GM12878 (cell line): ENCODE measurements at regions not wholly inside any gene's neighbourhood (a gene's known extent, or its start where the extent isn't known, plus 50 kb on each side); places are given as distances from the start of the nearest gene placed in this dataset.
A peak's percentile ranks its signal among the peaks of the same experiment; 100 is the strongest.

Experiments used
- ATAC-seq: fragments of 200-7000 bp; cut with Tn5 transposase; 3 replicates; pipeline ENCODE4 v1.9.1; 2020; ENCODE audit warnings: mild to moderate bottlenecking, moderate library complexity
- BruUV-seq: library from RNA; stranded (reverse); fragments of 400-500 nt; replicated peaks from 2 replicates; lab custom pipeline; 2021; lab: Mats Ljungman, UMichigan
- CTCF ChIA-PET: fragments of 300-600 bp; sonication (Branson Sonifier 250); formaldehyde crosslinking; extraction: SDS; loops from one replicate; lab custom pipeline; 2021; ENCODE audit warnings: inconsistent platforms; lab: Yijun Ruan, JAX
- POLR2A ChIA-PET: fragments of 350-600 bp; formaldehyde crosslinking; extraction: SDS; loops from one replicate; lab custom pipeline; 2021; ENCODE audit warnings: inconsistent platforms; lab: Charles Lee
- RAD21 ChIA-PET: fragments of 300-600 bp; sonication (Branson Sonifier 250); formaldehyde crosslinking; loops from one replicate; lab custom pipeline; 2023; ENCODE audit warnings: antibody characterized with exemption; ENCODE audit not compliant: unreplicated experiment; lab: Charles Lee
- SMC1A ChIA-PET: fragments of 300-600 bp; sonication (Branson Sonifier 250); formaldehyde crosslinking; loops from one replicate; lab custom pipeline; 2023; ENCODE audit not compliant: unreplicated experiment, uncharacterized antibody; lab: Charles Lee
- DNase-seq: peaks from one replicate; pipeline ENCODE4 v3.0.0-alpha.2; 2011; ENCODE audit warnings: low read depth, low spot score
- FAIRE-seq: peaks from 3 replicates; lab custom pipeline; 2011; peaks lifted over from hg19 to GRCh38; lab: Jason Lieb, UNC
- H2AFZ ChIP-seq: 2 replicates; pipeline ENCODE4 v1.6.0; 2011; ENCODE audit warnings: low read depth, low read length, control low read depth; ENCODE audit not compliant: control insufficient read depth
- H3K27ac ChIP-seq: 2 replicates; pipeline ENCODE4 v1.5.1; 2011; ENCODE audit warnings: control low read depth; ENCODE audit not compliant: control insufficient read depth, insufficient read depth
- H3K27me3 ChIP-seq, 2 experiments: replicated peaks in 1 of 2; 2 replicates each; pipeline versions ENCODE4 v1.6.0 to v1.6.1; 2011; ENCODE audit warnings: low read length in 1 of 2; ENCODE audit not compliant: control insufficient read depth in 2 of 2, insufficient read depth in 2 of 2
- H3K36me3 ChIP-seq, 2 experiments: 2 replicates each; pipeline ENCODE4 v1.5.1; 2011; ENCODE audit warnings: low read length in 1 of 2; ENCODE audit not compliant: control insufficient read depth in 2 of 2, insufficient read depth in 2 of 2
- H3K4me1 ChIP-seq: 2 replicates; pipeline ENCODE4 v1.6.1; 2011; ENCODE audit warnings: mild to moderate bottlenecking, low read length, moderate library complexity, mixed read lengths; ENCODE audit not compliant: control insufficient read depth, insufficient read depth
- H3K4me2 ChIP-seq: 2 replicates; pipeline ENCODE4 v1.6.0; 2011; ENCODE audit warnings: control low read depth; ENCODE audit not compliant: control insufficient read depth, insufficient read depth
- H3K4me3 ChIP-seq: fragments of 200-600 bp; sonication (generic); 2 replicates; pipeline ENCODE4 v1.5.1; 2016
- H3K79me2 ChIP-seq: 2 replicates; pipeline ENCODE4 v1.6.0; 2011; ENCODE audit warnings: low read length; ENCODE audit not compliant: control insufficient read depth, insufficient read depth
- H3K9ac ChIP-seq: 2 replicates; pipeline ENCODE4 v1.8.0; 2011; ENCODE audit warnings: low read length, control low read depth, mixed read lengths; ENCODE audit not compliant: control insufficient read depth, insufficient read depth
- H3K9me3 ChIP-seq: replicated peaks from 3 replicates; pipeline ENCODE4 v1.5.1; 2011; ENCODE audit warnings: mild to moderate bottlenecking, low read length; ENCODE audit not compliant: control insufficient read depth, insufficient read depth
- H4K20me1 ChIP-seq: 2 replicates; pipeline ENCODE4 v1.6.0; 2011; ENCODE audit not compliant: control insufficient read depth, insufficient read depth
- FOXK2 ChIP-seq: fragments of 450-650 bp; IDR thresholded peaks from 2 replicates; pipeline ENCODE4 v1.6.1; 2017; ENCODE audit warnings: mild to moderate bottlenecking, moderate library complexity
- FOXM1 ChIP-seq: IDR thresholded peaks from 2 replicates; pipeline ENCODE4 v1.6.1; 2012; ENCODE audit warnings: low read depth, mild to moderate bottlenecking, inconsistent platforms, low read length, moderate library complexity
- IKZF1 ChIP-seq: fragments of 450-650 bp; conservative IDR thresholded peaks from 2 replicates; pipeline ENCODE4 v1.6.1; 2017; ENCODE audit warnings: antibody characterized with exemption, mild to moderate bottlenecking
- KLF5 ChIP-seq: fragments of 450-650 bp; IDR thresholded peaks from 2 replicates; pipeline ENCODE4 v1.6.1; 2014; ENCODE audit warnings: mild to moderate bottlenecking; ENCODE audit not compliant: partially characterized antibody
- MEF2A ChIP-seq: IDR thresholded peaks from 2 replicates; pipeline ENCODE4 v1.6.1; 2011; ENCODE audit warnings: low read depth, mild to moderate bottlenecking, low read length, moderate library complexity; ENCODE audit not compliant: insufficient read depth
- MTA3 ChIP-seq: IDR thresholded peaks from 2 replicates; pipeline ENCODE4 v1.6.1; 2012; ENCODE audit warnings: low read length, inconsistent platforms, borderline replicate concordance
- MYC ChIP-seq: IDR thresholded peaks from 2 replicates; pipeline ENCODE4 v1.6.1; 2011; ENCODE audit warnings: mild to moderate bottlenecking, low read length, moderate library complexity, inconsistent platforms; ENCODE audit not compliant: insufficient read depth, insufficient replicate concordance, insufficient read length, severe bottlenecking
- NFYA ChIP-seq: IDR thresholded peaks from 2 replicates; pipeline ENCODE4 v1.6.1; 2011; ENCODE audit warnings: low read depth, mild to moderate bottlenecking, low read length, improper control_type of control experiment, borderline replicate concordance
- PBX3 ChIP-seq: IDR thresholded peaks from 2 replicates; pipeline ENCODE4 v1.6.1; 2011; ENCODE audit warnings: mild to moderate bottlenecking, low read depth, low read length, moderate library complexity; ENCODE audit not compliant: insufficient replicate concordance
- POLR2AphosphoS2 ChIP-seq: IDR thresholded peaks from 2 replicates; pipeline ENCODE4 v1.6.1; 2011; ENCODE audit warnings: low read depth, mild to moderate bottlenecking, low read length, improper control_type of control experiment, moderate library complexity
- POU2F2 ChIP-seq: IDR thresholded peaks from 3 replicates; pipeline ENCODE4 v1.6.1; 2011; ENCODE audit warnings: low read depth, mild to moderate bottlenecking, low read length, borderline replicate concordance
- RAD21 ChIP-seq: IDR thresholded peaks from 2 replicates; pipeline ENCODE4 v1.6.1; 2011; ENCODE audit warnings: mild to moderate bottlenecking, low read depth, low read length, moderate library complexity; ENCODE audit not compliant: insufficient read depth
- SMC3 ChIP-seq: IDR thresholded peaks from 2 replicates; pipeline ENCODE4 v1.6.1; 2011; ENCODE audit warnings: low read length, improper control_type of control experiment, borderline replicate concordance
- SRF ChIP-seq, 2 experiments: IDR thresholded peaks; 2 replicates each; pipeline ENCODE4 v1.6.1; 2011; ENCODE audit warnings: low read depth in 2 of 2, low read length in 2 of 2, mild to moderate bottlenecking in 1 of 2, moderate library complexity in 1 of 2
- STAT1 ChIP-seq: fragments of 450-650 bp; conservative IDR thresholded peaks from 2 replicates; pipeline ENCODE4 v1.6.1; 2014; ENCODE audit warnings: antibody characterized with exemption, mild to moderate bottlenecking
- ZSCAN29 ChIP-seq: fragments of 450-650 bp; IDR thresholded peaks from 2 replicates; pipeline ENCODE4 v1.6.1; 2017; ENCODE audit warnings: mild to moderate bottlenecking, moderate library complexity
- WGBS: methylation state at CpG from one replicate; pipeline ENCODE4 v1.1.6; 2016; ENCODE audit warnings: low lambda C conversion rate; ENCODE audit not compliant: insufficient replicate concordance, insufficient coverage; ENCODE audit errors: missing lambda C conversion rate; 5-methylcytosine and 5-hydroxymethylcytosine counted together
- in situ Hi-C: fragments of 300-500 bp; cut with MboI; formaldehyde crosslinking; loops from 9 replicates; pipeline ENCODE4 v1.14.3; 2018; ENCODE audit warnings: mixed read lengths
- intact Hi-C: fragments of 100-400 bp; cut with micrococcal nuclease; formaldehyde crosslinking; loops from one replicate; pipeline ENCODE4 v1.14.2; 2022; ENCODE audit not compliant: unreplicated experiment

GRCh38 chr4:36719425-36719824 lies 438.0 kb downstream of the DTHD1 start:
- Histone ChIP-seq H3K9me3 (no peaks in the 10 kb centered on the region), H3K36me3 (no peaks in the 10 kb centered on the region), H3K9ac (no peak overlapping the region), H2AFZ (no peak overlapping the region), H3K4me2 (no peak overlapping the region), H3K27me3 (no peaks in the 10 kb centered on the region), H3K4me3 (no peak overlapping the region), H3K79me2 (no peaks in the 10 kb centered on the region), H4K20me1 (no peaks in the 10 kb centered on the region), H3K4me1 (no peaks in the 10 kb centered on the region), H3K27ac (no peak overlapping the region)
- in situ Hi-C loops (no loop called here), intact Hi-C loops (no loop called here)
- DNase-seq (no peak), ATAC-seq (no peak), FAIRE-seq (no peak)
- ChIA-PET POLR2A (no interaction called here), RAD21 (no interaction called here), CTCF (interaction anchor here (1.3 kb wide), 1 partner anchor 305 kb away, joined by 4 read pairs; no protein-coding TSS in a partner anchor), SMC1A (interaction anchor here (0.6 kb wide), 1 partner anchor 360 kb away, joined by 3 read pairs; no protein-coding TSS in a partner anchor)
- no peak for TF ChIP-seq KLF5
- TF ChIP-seq MEF2A: no peak
- no peak for TF ChIP-seq FOXK2
- no peak for TF ChIP-seq MTA3
- TF ChIP-seq STAT1: no peak
- TF ChIP-seq POU2F2: no peak
- no peak for TF ChIP-seq FOXM1
- TF ChIP-seq NFYA: no peak
- no peak for TF ChIP-seq POLR2AphosphoS2
- BruUV-seq: no TSS peak
- WGBS: 0% methylated on average over 3 of the region's 3 CpGs

- Histone ChIP-seq H3K79me2 (no peaks in the 10 kb centered on the region), H3K36me3 (no peaks in the 10 kb centered on the region), H3K27me3 (no peaks in the 10 kb centered on the region), H4K20me1 (no peaks in the 10 kb centered on the region), H3K9me3 (no peaks in the 10 kb centered on the region), H3K4me2 (no peak overlapping the region), H3K9ac (no peak overlapping the region), H3K27ac (no peak overlapping the region), H3K4me1 (no peaks in the 10 kb centered on the region), H2AFZ (no peak overlapping the region), H3K4me3 (no peak overlapping the region)
- no peak for FAIRE-seq
- POLR2A ChIA-PET: no interaction called here
- 0% methylated on average over 1 of the region's 1 CpG for WGBS
- CTCF ChIA-PET: interaction anchor here (0.6 kb wide), 1 partner anchor 9 kb away, joined by 3 read pairs; no protein-coding TSS in a partner anchor
- SMC1A ChIA-PET: interaction anchor here (0.7 to 1.1 kb wide), 3 partner anchors 10 to 345 kb away, joined by 3 to 4 read pairs (median 4); no protein-coding TSS in a partner anchor
- no peak for DNase-seq
- intact Hi-C loops: no loop called here
- BruUV-seq: no TSS peak
- peak; percentile 46; the same call in 2 of the 3 replicates for ATAC-seq
- in situ Hi-C loops: no loop called here
- RAD21 ChIA-PET: interaction anchor here (0.6 to 1.8 kb wide), 2 partner anchors 172 to 493 kb away, joined by 3 to 4 read pairs; no protein-coding TSS in a partner anchor
- TF ChIP-seq RAD21: peak; percentile 46; the same call in 1 of the 2 replicates
- TF ChIP-seq MYC: no peak
- no peak for TF ChIP-seq SRF (IDR thresholded peaks at IDR 0.05; ENCODE audit: low read depth in 2 of 2, low read length in 2 of 2)
- no peak for TF ChIP-seq IKZF1
- TF ChIP-seq PBX3: no peak
- peak; percentile 16; the same call in 1 of the 2 replicates for TF ChIP-seq SMC3
- no peak for TF ChIP-seq ZSCAN29
These were observed 441.6 kb downstream of the DTHD1 start for GRCh38 chr4:36722986-36723385.
